GM10248 (cell line): ENCODE measurements at regions not wholly inside any gene's neighbourhood (a gene's known extent, or its start where the extent isn't known, plus 50 kb on each side); places are given as distances from the start of the nearest gene placed in this dataset.

Experiments used
- CTCF ChIA-PET: fragments of 300-600 bp; sonication (Branson Sonifier 250); formaldehyde crosslinking; extraction: SDS; loops from one replicate; lab custom pipeline; 2021; ENCODE audit warnings: antibody characterized with exemption; lab: Yijun Ruan, JAX
- POLR2A ChIA-PET: fragments of 350-650 bp; sonication (Branson Sonifier 250); formaldehyde crosslinking; extraction: SDS; loops from one replicate; lab custom pipeline; 2020; ENCODE audit warnings: antibody characterized with exemption; lab: Yijun Ruan, JAX
- DNase-seq: peaks from one replicate; pipeline ENCODE4 v3.0.0; 2012; ENCODE audit errors: extremely low spot score
- CTCF ChIP-seq: IDR thresholded peaks from 2 replicates; pipeline ENCODE4 v1.5.1; 2012; ENCODE audit warnings: mild to moderate bottlenecking, low read depth; ENCODE audit errors: extremely low read depth, missing control alignments, control extremely low read depth

DNA sequence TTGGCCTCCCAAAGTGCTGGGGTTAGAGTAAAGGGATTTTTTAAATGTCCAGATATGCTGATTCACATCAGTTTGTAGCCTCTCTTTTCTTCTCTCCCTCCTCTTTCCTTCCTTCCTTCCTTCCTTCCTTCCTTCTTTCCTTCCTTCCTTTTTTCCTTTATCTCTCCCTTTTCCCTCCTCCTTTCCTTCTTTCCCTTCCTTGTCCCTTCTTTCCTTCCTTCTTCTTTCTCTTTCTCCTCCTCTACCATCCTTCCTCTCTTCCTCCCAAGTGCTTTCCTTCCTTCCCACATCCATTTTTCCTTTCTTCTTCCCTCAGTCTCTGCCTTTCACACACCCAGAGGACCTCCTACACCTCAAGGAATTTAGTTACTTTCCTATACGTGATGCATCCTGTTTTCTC is 671.8 kb downstream of the HS3ST4 start:
- POLR2A ChIA-PET = no interaction called here
- TF ChIP-seq CTCF = no peak
- CTCF ChIA-PET = interaction anchor here (0.8 to 1.0 kb wide), 2 partner anchors 12 to 17 kb away, joined by 3 read pairs; no protein-coding TSS in a partner anchor
- no peak for DNase-seq

- CTCF ChIA-PET = no interaction called here
- no peak for TF ChIP-seq CTCF
- DNase-seq = no peak
- POLR2A ChIA-PET = no interaction called here
Measured at GRCh38 chr16:26365161-26365940, 673.6 kb downstream of the HS3ST4 start.

- CTCF ChIA-PET = no interaction called here
- DNase-seq = no peak
- no peak for TF ChIP-seq CTCF
- POLR2A ChIA-PET = no interaction called here
Measured at GRCh38 chr16:26371349-26371869, 679.6 kb downstream of the HS3ST4 start.

DNA sequence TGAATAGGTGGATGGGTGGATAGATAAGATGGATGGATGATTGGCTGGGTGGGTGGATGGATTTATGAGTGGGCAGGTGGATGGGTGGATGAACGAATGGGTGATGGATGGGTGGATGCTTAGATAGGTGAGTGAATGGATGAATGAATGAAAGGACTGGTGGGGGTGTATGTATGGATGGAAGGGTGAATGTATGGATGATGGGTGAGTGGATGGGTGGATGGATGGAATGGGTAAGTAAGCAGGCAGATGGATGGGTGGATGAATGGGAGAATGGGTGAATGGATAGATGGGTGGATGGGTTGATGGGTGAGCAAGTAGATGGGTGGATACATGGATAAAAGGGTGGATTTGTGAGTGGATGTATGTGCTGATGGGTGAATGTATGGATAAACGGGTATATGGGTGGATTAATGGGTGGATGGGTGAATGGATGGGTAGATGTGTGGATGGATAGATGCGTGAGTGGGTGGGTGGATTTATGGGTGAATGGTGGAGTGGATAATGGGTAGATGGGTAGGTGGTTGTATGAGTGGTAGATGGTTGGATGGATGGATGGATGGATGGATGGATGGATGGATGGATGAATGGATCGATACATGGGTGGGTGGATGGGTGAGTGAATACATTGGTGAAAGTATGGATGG is 682.6 kb downstream of the HS3ST4 start:
- no peak for DNase-seq
- CTCF ChIA-PET = no interaction called here

DNA sequence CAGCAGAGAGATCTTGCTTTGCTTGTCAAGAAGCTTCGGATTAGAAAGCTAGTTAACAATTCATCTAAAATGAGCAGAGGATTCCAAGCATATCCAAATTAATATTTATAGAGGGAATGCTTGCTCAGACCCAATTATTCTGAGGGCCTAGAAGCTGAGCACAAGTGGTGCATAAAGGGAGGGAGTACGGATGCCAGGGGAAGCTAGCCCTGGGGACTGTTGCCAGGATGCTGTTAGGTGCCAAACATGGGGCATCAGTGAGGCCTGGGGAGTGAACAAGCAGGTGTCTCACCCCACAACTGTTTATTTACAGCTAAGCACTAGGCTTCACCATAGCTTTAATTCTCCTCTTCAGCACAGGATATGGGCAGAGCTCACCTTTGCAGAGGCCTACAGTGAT is 684.1 kb upstream of the C16orf82 start:
- POLR2A ChIA-PET = no interaction called here
- TF ChIP-seq CTCF = no peak
- no peak for DNase-seq
- CTCF ChIA-PET = no interaction called here

More for the DNA sequence above, 682.6 kb downstream of the HS3ST4 start:
- POLR2A ChIA-PET = no interaction called here
- no peak for TF ChIP-seq CTCF

- DNase-seq = no peak
- ChIA-PET POLR2A (no interaction called here), CTCF (no interaction called here)
- TF ChIP-seq CTCF = no peak
Measured at GRCh38 chr16:26386096-26386495, 680.6 kb upstream of the C16orf82 start.
